ENCODE measurements at regions not wholly inside any gene's neighbourhood (a gene's known extent, or its start where the extent isn't known, plus 50 kb on each side); places are given as distances from the start of the nearest gene placed in this dataset.

DNA sequence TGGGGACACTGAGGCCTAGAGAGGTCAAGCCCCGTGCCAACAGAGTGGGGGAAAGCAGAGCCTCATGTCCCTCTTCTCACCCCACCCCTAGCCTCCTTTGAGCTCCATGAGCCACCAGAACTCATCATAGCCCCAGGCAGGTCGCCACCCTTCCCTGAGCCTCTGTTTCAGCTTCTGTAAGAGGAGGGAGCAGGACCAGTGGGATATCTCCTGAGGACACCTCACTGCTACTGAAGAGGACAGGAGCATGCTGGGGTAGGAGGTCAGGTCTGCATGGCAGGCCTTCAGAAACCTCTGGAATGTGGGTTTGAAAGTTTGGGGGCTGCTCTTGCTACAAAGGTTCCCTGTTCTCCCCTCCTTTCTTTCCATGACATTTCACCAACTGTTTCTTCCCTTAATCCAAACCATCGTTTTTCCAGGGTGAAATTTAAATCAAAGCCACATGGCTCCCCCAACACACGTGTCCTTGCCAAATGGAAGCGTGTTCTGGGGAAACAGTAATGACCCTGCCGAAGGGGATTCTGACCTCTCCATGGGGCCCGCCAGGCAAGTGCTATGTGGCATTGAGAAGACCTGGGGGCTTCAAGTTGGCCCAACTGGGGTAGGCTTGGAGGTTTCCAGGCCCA is 88.1 kb upstream of the RUNX3 start:
- Histone ChIP-seq H3K4me3 (replicated peaks in 1 of 3) (no peak overlapping the region), H3K9me3 (no peaks in the 10 kb centered on the region), H3K4me1 (peaks cover 0 to 8% of the 10 kb centered on the region in 2 donors), H3K36me3 (no peaks in the 10 kb centered on the region), H3K27ac (no peak overlapping the region), H3K27me3 (no peaks in the 10 kb centered on the region)
- no peak for TF ChIP-seq POLR2A (IDR thresholded peaks at IDR 0.05)
- TF ChIP-seq, protein P1, sequence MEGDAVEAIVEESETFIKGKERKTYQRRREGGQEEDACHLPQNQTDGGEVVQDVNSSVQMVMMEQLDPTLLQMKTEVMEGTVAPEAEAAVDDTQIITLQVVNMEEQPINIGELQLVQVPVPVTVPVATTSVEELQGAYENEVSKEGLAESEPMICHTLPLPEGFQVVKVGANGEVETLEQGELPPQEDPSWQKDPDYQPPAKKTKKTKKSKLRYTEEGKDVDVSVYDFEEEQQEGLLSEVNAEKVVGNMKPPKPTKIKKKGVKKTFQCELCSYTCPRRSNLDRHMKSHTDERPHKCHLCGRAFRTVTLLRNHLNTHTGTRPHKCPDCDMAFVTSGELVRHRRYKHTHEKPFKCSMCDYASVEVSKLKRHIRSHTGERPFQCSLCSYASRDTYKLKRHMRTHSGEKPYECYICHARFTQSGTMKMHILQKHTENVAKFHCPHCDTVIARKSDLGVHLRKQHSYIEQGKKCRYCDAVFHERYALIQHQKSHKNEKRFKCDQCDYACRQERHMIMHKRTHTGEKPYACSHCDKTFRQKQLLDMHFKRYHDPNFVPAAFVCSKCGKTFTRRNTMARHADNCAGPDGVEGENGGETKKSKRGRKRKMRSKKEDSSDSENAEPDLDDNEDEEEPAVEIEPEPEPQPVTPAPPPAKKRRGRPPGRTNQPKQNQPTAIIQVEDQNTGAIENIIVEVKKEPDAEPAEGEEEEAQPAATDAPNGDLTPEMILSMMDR (IDR thresholded peaks at IDR 0.05) = no peak
- no peak for DNase-seq
- intact Hi-C loops (cut with DNase I) = no loop called here
- WGBS, 2 donors = 81 to 87% methylated on average over 7 of the region's 7 CpGs

DNA sequence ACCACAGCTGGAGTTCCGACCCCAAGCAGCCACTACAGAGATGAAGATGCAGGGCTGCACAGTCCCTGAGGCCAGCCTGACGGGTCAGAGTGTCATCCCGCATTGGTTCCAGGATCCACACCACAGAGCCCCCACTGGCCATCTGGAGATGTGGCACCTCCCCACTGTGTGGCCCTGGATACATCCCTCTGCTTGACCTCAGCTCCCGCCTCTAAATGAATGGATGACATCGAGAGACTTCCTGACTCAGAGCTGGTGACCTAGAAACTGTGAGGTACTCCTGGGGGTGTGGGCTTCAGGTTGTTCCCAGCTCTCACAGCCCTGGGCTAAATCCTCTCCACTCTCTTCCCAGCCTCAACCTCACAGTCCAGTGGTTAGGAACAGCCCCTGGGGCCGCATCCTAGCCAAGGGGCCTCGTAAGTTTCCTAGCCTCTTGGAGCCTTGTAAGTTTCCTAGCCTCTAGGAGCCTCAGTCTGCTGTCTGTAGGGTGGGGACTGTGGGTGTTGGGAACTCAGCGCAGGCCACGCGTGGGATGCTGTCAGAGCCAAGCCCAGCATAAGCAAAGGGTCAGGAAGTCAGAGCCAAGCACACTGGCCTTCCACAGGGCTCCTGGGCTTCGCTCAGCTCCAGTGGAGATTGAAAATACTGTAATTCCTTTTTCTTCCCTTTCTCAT is 87.5 kb upstream of the RUNX3 start:
- intact Hi-C loops (cut with DNase I) = no loop called here
- DNase-seq = no peak
- Histone ChIP-seq H3K4me3 (replicated peaks in 1 of 3) (no peak overlapping the region), H3K36me3 (no peaks in the 10 kb centered on the region), H3K4me1 (peaks cover 0 to 7% of the 10 kb centered on the region in 2 donors), H3K27ac (no peak overlapping the region), H3K27me3 (no peaks in the 10 kb centered on the region), H3K9me3 (no peaks in the 10 kb centered on the region)
- WGBS, 2 donors = 75 to 83% methylated on average over 10 to 11 of the region's 11 CpGs
- TF ChIP-seq POLR2A (IDR thresholded peaks at IDR 0.05) = no peak
- TF ChIP-seq, protein P1 (IDR thresholded peaks at IDR 0.05) = no peak

DNA sequence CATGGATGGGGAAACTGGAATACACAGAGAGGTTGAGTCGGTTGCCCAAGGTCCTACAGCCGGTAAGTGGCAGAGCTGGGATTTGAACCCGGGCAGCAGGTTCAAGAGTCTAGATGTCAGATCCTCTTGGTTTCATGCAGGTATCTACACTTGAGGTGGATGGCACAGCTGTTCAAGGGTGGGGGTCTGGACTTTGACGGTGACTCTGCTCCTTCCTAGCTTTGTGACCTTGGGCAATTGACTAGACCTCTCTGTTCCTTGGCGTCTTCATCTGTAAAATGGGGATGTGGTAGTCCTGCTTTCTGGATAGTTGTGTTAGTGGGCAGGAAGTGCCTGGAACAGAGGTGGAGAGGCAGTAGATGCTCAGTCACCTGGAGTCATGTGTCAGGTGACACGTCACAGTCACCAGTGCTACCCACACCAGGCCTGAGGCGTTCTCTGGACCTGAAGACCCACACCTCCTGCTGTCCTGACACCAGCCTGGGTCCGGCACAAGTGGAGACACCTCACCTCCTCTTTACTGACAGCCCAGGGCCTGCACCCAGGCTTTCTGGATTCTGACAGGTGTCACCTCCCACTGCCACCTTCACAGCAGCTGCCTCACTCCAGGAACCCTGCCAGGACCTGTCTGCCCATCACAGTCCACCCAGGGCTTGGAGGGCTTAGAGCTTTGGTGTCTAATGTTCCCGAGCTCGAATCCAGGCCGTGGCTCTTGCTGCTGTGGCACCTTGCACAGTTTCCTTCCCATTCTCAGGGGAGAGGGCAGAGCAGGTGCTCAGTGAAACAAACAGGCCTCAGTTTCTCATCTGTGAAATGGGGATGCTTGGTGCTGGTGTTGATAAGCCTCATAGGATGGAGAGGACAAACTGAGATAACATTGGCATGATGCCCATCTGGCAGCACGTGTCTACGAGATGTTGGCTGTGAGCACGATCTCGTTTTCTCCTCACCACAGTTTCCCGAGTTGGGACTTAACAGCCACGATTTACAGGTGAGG is 83.2 kb upstream of the RUNX3 start:
- Histone ChIP-seq H3K27me3 (no peaks in the 10 kb centered on the region), H3K9me3 (no peaks in the 10 kb centered on the region), H3K27ac (no peak overlapping the region), H3K4me1 (no peaks in the 10 kb centered on the region), H3K36me3 (no peaks in the 10 kb centered on the region), H3K4me3 (replicated peaks in 1 of 3) (no peak overlapping the region)
- WGBS, 2 donors = 79 to 85% methylated on average over 13 to 16 of the region's 17 CpGs
- no peak for DNase-seq
- intact Hi-C loops (cut with DNase I) = no loop called here
- TF ChIP-seq, protein P1 (IDR thresholded peaks at IDR 0.05) = no peak
- TF ChIP-seq POLR2A (IDR thresholded peaks at IDR 0.05) = no peak

DNA sequence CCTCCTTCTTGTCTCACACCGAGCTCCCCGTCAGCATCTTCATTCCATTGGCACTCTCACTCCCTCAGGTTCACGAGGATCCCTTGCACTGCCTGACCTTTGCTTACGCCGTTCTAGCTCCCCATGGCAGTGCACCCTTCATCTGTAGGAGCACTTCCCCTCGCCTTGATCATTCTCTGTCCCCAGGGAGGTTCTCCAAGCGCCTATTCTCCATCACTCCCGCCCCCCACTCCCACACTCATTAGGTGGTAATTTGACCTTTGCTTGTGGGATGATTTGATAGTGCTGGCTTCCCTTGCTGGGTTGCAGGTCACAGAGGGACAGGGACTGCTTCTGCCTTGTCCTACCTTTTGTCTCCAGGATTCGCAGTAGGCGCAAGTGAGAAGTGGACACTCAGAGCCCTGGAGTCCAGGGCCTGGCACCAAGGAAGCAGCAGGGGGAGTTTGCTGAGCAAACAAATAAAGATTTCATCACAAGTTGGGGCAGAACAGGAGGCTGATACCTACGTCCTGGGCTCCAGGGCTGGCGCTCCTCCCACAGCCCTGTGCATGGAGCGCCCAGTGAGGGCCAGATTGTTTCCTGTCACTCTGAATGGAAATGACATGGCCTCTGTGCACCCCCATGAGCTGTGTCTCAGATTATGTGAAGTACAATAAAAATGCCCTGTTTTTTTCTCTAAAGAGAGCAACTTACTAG is 82.0 kb upstream of the RUNX3 start:
- intact Hi-C loops (cut with DNase I) = no loop called here
- H3K9me3 ChIP-seq = no peaks in the 10 kb centered on the region

More for the DNA sequence above, 82.0 kb upstream of the RUNX3 start:
- WGBS, 2 donors = 75 to 76% methylated on average over 13 of the region's 13 CpGs
- Histone ChIP-seq H3K36me3 (no peaks in the 10 kb centered on the region), H3K27ac (no peak overlapping the region), H3K27me3 (no peaks in the 10 kb centered on the region), H3K4me3 (replicated peaks in 1 of 3) (no peak overlapping the region), H3K4me1 (peaks cover 0 to under 1% of the 10 kb centered on the region in 2 donors)
- DNase-seq = no peak
- TF ChIP-seq, protein P1 (IDR thresholded peaks at IDR 0.05) = no peak
- TF ChIP-seq POLR2A (IDR thresholded peaks at IDR 0.05) = no peak

Measured in thyroid gland (tissue), 4 donors.